ENCODE measurements at regions not wholly inside any gene's neighbourhood (a gene's known extent, or its start where the extent isn't known, plus 50 kb on each side); places are given as distances from the start of the nearest gene placed in this dataset.

DNA sequence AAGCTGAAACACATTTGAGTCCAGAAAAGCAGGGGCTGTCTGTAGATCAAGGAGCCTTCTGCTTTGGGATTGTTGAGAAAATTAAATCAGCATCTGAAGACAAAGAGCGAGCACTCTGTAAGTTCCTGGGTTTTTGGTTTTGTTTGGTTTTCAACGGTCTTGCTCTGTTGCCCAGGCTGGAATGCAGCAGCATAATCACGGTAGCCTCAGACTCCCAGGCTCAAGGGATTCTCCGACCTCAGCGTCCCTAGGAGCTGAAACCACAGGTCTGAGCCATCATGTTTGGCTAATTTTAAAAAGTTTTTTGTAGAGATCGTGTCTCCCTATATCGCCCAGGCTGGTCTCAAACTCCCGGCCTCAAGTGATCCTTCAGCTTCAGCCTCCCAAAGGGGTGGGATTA is 266.5 kb upstream of the ADAMTS16 start:
- H3K27me3 ChIP-seq (replicated peaks; ENCODE audit: control insufficient read depth, insufficient read depth, low read length), result peaks cover 46% of the 10 kb centered on the region
- no peaks in the 10 kb centered on the region for H3K9me3 ChIP-seq (ENCODE audit: control insufficient read depth, low read length)
- H3K4me3 ChIP-seq (ENCODE audit: low read length), result no peak overlapping the region
- H3K4me1 ChIP-seq (ENCODE audit: control insufficient read depth, insufficient read depth, low read length), result no peaks in the 10 kb centered on the region
- H3K36me3 ChIP-seq (ENCODE audit: control insufficient read depth, insufficient read depth, low read length, severe bottlenecking), result no peaks in the 10 kb centered on the region
- H3K9ac ChIP-seq (ENCODE audit: low read length), result no peak overlapping the region
- no peak for DNase-seq (ENCODE audit: low read depth)

DNA sequence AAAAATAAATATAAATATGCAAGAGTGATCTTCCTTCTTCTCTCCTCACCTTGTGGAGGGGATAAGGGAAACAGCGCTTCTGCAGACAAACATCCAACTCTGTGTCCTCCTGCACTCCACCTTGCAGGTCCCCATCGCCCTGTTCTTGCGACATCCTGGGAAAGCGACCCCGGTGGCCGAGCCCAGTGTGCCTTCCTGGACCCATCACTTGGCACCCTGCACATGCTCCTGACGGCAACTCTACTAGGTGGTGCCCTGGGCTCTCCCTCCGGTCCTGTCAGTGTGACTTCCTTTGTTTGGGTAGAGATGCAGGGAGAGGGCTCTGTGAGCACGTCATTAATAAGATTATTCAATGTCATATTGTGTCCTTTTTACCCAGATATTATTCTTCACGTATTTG is 266.0 kb upstream of the ADAMTS16 start:
- no peak overlapping the region for H3K4me3 ChIP-seq (ENCODE audit: low read length)
- H3K9ac ChIP-seq (ENCODE audit: low read length), result no peak overlapping the region
- no peaks in the 10 kb centered on the region for H3K36me3 ChIP-seq (ENCODE audit: control insufficient read depth, insufficient read depth, low read length, severe bottlenecking)
- peaks cover 46% of the 10 kb centered on the region for H3K27me3 ChIP-seq (replicated peaks; ENCODE audit: control insufficient read depth, insufficient read depth, low read length)
- H3K4me1 ChIP-seq (ENCODE audit: control insufficient read depth, insufficient read depth, low read length), result no peaks in the 10 kb centered on the region
- H3K9me3 ChIP-seq (ENCODE audit: control insufficient read depth, low read length), result no peaks in the 10 kb centered on the region
- no peak for DNase-seq (ENCODE audit: low read depth)

DNA sequence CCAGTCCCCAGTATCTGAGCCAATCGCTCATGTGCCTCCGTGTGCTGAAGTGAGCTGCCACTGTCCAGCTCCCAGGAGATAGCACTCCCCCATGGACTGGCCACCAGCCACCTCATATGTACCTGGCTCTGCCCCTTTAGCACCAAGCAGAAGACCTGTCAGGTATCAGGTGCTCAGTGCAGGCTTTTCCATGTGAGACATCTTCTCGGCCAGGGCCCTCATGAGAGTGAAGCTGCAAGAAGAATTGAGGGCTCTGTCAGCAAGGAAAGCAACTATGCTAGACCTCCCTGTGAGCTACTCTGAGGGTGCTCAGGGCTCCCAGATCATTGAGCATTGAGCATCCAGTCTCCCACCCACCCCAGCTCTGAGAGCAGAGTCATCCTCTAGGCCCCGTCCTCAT is 264.2 kb upstream of the ADAMTS16 start:
- H3K36me3 ChIP-seq (ENCODE audit: control insufficient read depth, insufficient read depth, low read length, severe bottlenecking), result no peaks in the 10 kb centered on the region
- H3K4me1 ChIP-seq (ENCODE audit: control insufficient read depth, insufficient read depth, low read length), result no peaks in the 10 kb centered on the region
- DNase-seq (ENCODE audit: low read depth), result no peak
- H3K9ac ChIP-seq (ENCODE audit: low read length), result no peak overlapping the region
- H3K9me3 ChIP-seq (ENCODE audit: control insufficient read depth, low read length), result no peaks in the 10 kb centered on the region
- H3K27me3 ChIP-seq (replicated peaks; ENCODE audit: control insufficient read depth, insufficient read depth, low read length), result peaks cover 34% of the 10 kb centered on the region
- H3K4me3 ChIP-seq (ENCODE audit: low read length), result no peak overlapping the region

DNA sequence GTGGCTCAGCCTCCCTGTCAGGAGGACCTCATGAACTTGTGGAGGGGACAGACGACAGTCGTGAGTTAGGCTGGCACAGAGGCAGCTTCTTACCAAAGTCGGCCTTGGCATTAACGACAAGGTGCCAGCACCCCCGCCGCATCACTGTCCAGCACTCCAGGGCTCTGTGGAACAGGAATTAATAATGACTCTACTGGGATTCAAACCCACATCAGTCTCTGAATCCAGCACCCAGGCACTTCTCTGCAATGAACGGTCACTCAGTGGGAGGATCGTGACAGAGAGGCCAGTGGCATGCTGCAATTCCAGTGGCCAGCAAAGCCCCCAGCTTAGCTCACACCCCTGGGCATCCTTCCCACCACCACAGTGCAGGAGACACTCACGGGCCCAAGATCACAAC is 263.3 kb upstream of the ADAMTS16 start:
- H3K36me3 ChIP-seq (ENCODE audit: control insufficient read depth, insufficient read depth, low read length, severe bottlenecking), result no peaks in the 10 kb centered on the region
- no peak overlapping the region for H3K9ac ChIP-seq (ENCODE audit: low read length)
- DNase-seq (ENCODE audit: low read depth), result no peak
- H3K9me3 ChIP-seq (ENCODE audit: control insufficient read depth, low read length), result no peaks in the 10 kb centered on the region
- no peak overlapping the region for H3K4me3 ChIP-seq (ENCODE audit: low read length)
- peaks cover 5% of the 10 kb centered on the region for H3K4me1 ChIP-seq (ENCODE audit: control insufficient read depth, insufficient read depth, low read length)
- peaks cover 26% of the 10 kb centered on the region for H3K27me3 ChIP-seq (replicated peaks; ENCODE audit: control insufficient read depth, insufficient read depth, low read length)

DNA sequence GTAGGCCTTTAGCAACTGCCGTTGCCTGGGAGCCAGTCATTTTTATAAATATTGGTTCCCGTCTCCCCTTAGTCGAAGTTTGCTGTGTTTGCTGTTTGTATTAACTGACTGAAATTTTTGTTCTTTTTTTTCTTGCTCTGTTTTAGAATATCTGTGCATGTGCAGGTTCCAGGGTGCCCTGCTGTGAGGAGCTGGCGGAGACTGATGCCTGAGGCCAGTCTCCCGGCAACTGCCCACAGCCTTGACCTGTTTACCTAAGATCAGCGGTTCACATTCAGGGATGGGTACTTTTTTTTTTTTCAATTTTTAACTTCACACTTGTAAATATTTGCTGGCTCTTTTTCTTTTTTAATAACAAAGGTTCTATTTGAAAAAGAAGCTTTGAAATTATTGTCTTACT is 262.6 kb upstream of the ADAMTS16 start:
- Histone ChIP-seq H3K4me1 (ENCODE audit: control insufficient read depth, insufficient read depth, low read length) (peaks cover 10% of the 10 kb centered on the region), H3K27me3 (replicated peaks; ENCODE audit: control insufficient read depth, insufficient read depth, low read length) (peaks cover 23% of the 10 kb centered on the region), H3K4me3 (ENCODE audit: low read length) (no peak overlapping the region), H3K9me3 (ENCODE audit: control insufficient read depth, low read length) (no peaks in the 10 kb centered on the region), H3K36me3 (ENCODE audit: control insufficient read depth, insufficient read depth, low read length, severe bottlenecking) (no peaks in the 10 kb centered on the region), H3K9ac (ENCODE audit: low read length) (no peak overlapping the region)
- DNase-seq (ENCODE audit: low read depth), result no peak

GRCh38 chr5:4879075-4879474 is 261.1 kb upstream of the ADAMTS16 start:
- no peak overlapping the region for H3K4me3 ChIP-seq (ENCODE audit: low read length)
- H3K9ac ChIP-seq (ENCODE audit: low read length), result no peak overlapping the region
- H3K27me3 ChIP-seq (replicated peaks; ENCODE audit: control insufficient read depth, insufficient read depth, low read length), result peaks cover 20% of the 10 kb centered on the region
- H3K36me3 ChIP-seq (ENCODE audit: control insufficient read depth, insufficient read depth, low read length, severe bottlenecking), result no peaks in the 10 kb centered on the region
- no peaks in the 10 kb centered on the region for H3K9me3 ChIP-seq (ENCODE audit: control insufficient read depth, low read length)
- H3K4me1 ChIP-seq (ENCODE audit: control insufficient read depth, insufficient read depth, low read length), result peaks cover 10% of the 10 kb centered on the region
- DNase-seq (ENCODE audit: low read depth), result no peak

GRCh38 chr5:4879693-4880303 is 260.3 kb upstream of the ADAMTS16 start:
- Histone ChIP-seq H3K27me3 (replicated peaks; ENCODE audit: control insufficient read depth, insufficient read depth, low read length) (peaks cover 19% of the 10 kb centered on the region), H3K4me1 (ENCODE audit: control insufficient read depth, insufficient read depth, low read length) (peaks cover 10% of the 10 kb centered on the region), H3K9ac (ENCODE audit: low read length) (peak overlapping the region; percentile 41)

DNA sequence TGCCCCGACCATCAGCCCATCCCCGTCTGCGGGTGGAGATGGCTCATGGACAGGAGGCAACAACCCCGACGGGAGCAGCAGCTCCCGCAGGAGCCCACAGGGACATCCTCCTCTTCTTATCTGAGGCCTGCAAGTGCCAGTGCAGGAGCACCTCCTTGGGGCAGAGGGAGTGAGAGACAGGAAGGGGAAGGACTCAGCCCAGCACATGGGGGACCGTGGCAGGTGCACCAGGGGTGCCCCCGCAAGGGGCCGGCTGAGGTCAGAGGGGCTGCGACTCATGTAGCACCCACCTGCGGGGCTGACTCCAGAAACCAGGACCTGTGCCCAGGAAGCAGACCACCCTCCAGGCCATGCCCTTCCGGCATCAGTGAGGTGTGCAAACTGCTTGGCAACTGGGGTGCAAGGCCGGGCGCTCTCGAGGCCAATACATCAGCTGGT is 259.8 kb upstream of the ADAMTS16 start:
- no peak for DNase-seq (ENCODE audit: low read depth)
- H3K9me3 ChIP-seq (ENCODE audit: control insufficient read depth, low read length), result no peaks in the 10 kb centered on the region
- no peaks in the 10 kb centered on the region for H3K36me3 ChIP-seq (ENCODE audit: control insufficient read depth, insufficient read depth, low read length, severe bottlenecking)

More at GRCh38 chr5:4879693-4880303, 260.3 kb upstream of the ADAMTS16 start:
- Histone ChIP-seq H3K4me3 (ENCODE audit: low read length) (no peak overlapping the region), H3K36me3 (ENCODE audit: control insufficient read depth, insufficient read depth, low read length, severe bottlenecking) (no peaks in the 10 kb centered on the region), H3K9me3 (ENCODE audit: control insufficient read depth, low read length) (no peaks in the 10 kb centered on the region)
- peak; percentile 15 for DNase-seq (ENCODE audit: low read depth)

DNA sequence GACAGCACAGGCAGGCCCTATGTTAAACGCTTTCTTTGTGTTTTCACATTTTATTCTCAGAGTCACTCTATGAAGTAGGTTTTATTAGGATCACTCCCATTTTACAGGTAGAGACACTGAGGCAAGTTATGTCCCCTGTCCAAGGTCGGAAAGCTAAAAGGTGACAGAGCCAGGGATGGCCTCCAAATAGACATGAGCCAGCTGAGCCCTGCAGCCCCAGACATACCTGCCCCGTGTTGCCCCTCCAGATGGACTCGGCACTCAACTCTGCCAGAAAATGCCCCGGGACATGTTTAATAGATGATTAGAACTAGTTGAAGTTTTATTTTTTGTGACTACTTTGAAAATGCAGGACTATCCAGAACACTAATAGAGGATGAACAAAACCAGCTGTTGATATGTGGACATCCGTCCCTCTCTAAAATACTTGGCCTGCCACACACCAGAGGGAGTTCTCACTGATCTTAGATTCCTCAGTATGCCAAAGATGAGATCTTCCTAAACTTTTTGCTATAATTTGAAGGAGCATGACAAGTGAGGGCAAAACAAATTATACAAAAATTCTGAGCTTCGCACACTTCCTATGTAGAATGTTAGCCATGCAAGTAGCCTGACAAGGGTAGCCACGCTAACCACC is 258.6 kb upstream of the ADAMTS16 start:
- H3K9ac ChIP-seq (ENCODE audit: low read length), result no peak overlapping the region
- peaks cover 23% of the 10 kb centered on the region for H3K27me3 ChIP-seq (replicated peaks; ENCODE audit: control insufficient read depth, insufficient read depth, low read length)
- H3K4me3 ChIP-seq (ENCODE audit: low read length), result no peak overlapping the region
- H3K36me3 ChIP-seq (ENCODE audit: control insufficient read depth, insufficient read depth, low read length, severe bottlenecking), result no peaks in the 10 kb centered on the region
- DNase-seq (ENCODE audit: low read depth), result no peak
- peaks cover 10% of the 10 kb centered on the region for H3K4me1 ChIP-seq (ENCODE audit: control insufficient read depth, insufficient read depth, low read length)
- H3K9me3 ChIP-seq (ENCODE audit: control insufficient read depth, low read length), result no peaks in the 10 kb centered on the region

More for the DNA sequence above, 259.8 kb upstream of the ADAMTS16 start:
- peaks cover 18% of the 10 kb centered on the region for H3K27me3 ChIP-seq (replicated peaks; ENCODE audit: control insufficient read depth, insufficient read depth, low read length)
- peaks cover 10% of the 10 kb centered on the region for H3K4me1 ChIP-seq (ENCODE audit: control insufficient read depth, insufficient read depth, low read length)
- H3K4me3 ChIP-seq (ENCODE audit: low read length), result no peak overlapping the region
- H3K9ac ChIP-seq (ENCODE audit: low read length), result peak overlapping the region; percentile 41

GRCh38 chr5:4882186-4882585 is 257.9 kb upstream of the ADAMTS16 start:
- no peaks in the 10 kb centered on the region for H3K9me3 ChIP-seq (ENCODE audit: control insufficient read depth, low read length)
- no peak overlapping the region for H3K4me3 ChIP-seq (ENCODE audit: low read length)
- no peak for DNase-seq (ENCODE audit: low read depth)
- peaks cover 10% of the 10 kb centered on the region for H3K4me1 ChIP-seq (ENCODE audit: control insufficient read depth, insufficient read depth, low read length)
- no peak overlapping the region for H3K9ac ChIP-seq (ENCODE audit: low read length)
- H3K36me3 ChIP-seq (ENCODE audit: control insufficient read depth, insufficient read depth, low read length, severe bottlenecking), result no peaks in the 10 kb centered on the region
- H3K27me3 ChIP-seq (replicated peaks; ENCODE audit: control insufficient read depth, insufficient read depth, low read length), result peaks cover 23% of the 10 kb centered on the region

DNA sequence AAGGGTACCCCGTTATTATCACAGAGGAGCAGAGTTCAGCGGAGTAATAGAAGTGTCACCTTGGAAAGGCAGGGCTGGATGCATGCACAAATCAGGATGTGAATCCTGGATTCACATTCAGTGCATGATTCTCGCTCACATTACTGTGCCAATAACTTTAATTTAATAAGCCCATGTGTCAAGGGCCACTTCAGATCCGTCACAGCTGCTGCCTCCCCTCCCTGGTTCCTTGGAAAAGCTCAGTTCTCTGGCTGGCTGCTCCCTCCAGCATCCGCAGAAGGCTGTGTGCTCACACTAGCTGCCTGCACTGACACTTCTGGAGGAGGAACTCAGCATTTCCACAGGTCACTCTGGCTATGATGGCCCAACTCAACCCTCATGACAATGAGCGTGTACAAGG is 256.8 kb upstream of the ADAMTS16 start:
- DNase-seq (ENCODE audit: low read depth), result no peak
- Histone ChIP-seq H3K4me3 (ENCODE audit: low read length) (no peak overlapping the region), H3K9ac (ENCODE audit: low read length) (no peak overlapping the region)

More for the DNA sequence above, 256.8 kb upstream of the ADAMTS16 start:
- Histone ChIP-seq H3K4me1 (ENCODE audit: control insufficient read depth, insufficient read depth, low read length) (peaks cover 10% of the 10 kb centered on the region), H3K36me3 (ENCODE audit: control insufficient read depth, insufficient read depth, low read length, severe bottlenecking) (no peaks in the 10 kb centered on the region), H3K9me3 (ENCODE audit: control insufficient read depth, low read length) (no peaks in the 10 kb centered on the region), H3K27me3 (replicated peaks; ENCODE audit: control insufficient read depth, insufficient read depth, low read length) (peaks cover 23% of the 10 kb centered on the region)

Measured in adipocyte (in vitro differentiated cells).